PC-9 (cell line): ENCODE measurements at regions not wholly inside any gene's neighbourhood (a gene's known extent, or its start where the extent isn't known, plus 50 kb on each side); places are given as distances from the start of the nearest gene placed in this dataset.

ENCODE experiments used
- BruUV-seq: library from RNA; stranded (reverse); fragments of 400-500 nt; replicated peaks from 2 replicates; lab custom pipeline; 2021; lab: Mats Ljungman, UMichigan
- CTCF ChIA-PET: fragments of 300-600 bp; sonication (Branson Sonifier 250); formaldehyde crosslinking; loops from one replicate; lab custom pipeline; 2022; ENCODE audit warnings: antibody characterized with exemption; lab: Charles Lee
- POLR2A ChIA-PET: fragments of 300-600 bp; sonication (Branson Sonifier 250); formaldehyde crosslinking; loops from one replicate; lab custom pipeline; 2022; ENCODE audit warnings: antibody characterized with exemption; ENCODE audit not compliant: unreplicated experiment; lab: Charles Lee
- DNase-seq, 2 experiments: peaks; one replicate each; pipeline versions ENCODE4 v3.0.0 to v3.0.0-alpha.2; 2015 to 2022; ENCODE audit warnings: mixed read lengths in 1 of 2
- H2AFZ ChIP-seq: fragments of 200-600 bp; sonication (generic); 2 replicates; pipeline ENCODE4 v1.8.1; 2017; ENCODE audit warnings: antibody characterized with exemption
- H3F3A ChIP-seq: fragments of 200-600 bp; sonication (generic); 2 replicates; pipeline ENCODE4 v1.8.1; 2017; ENCODE audit warnings: antibody characterized with exemption, mild to moderate bottlenecking, low read depth; ENCODE audit not compliant: insufficient read depth
- H3K27ac ChIP-seq: fragments of 200-600 bp; sonication (generic); 2 replicates; pipeline ENCODE4 v1.6.1; 2016; ENCODE audit warnings: mixed run types
- H3K27me3 ChIP-seq: fragments of 200-600 bp; sonication (generic); 2 replicates; pipeline ENCODE4 v1.6.1; 2016; ENCODE audit warnings: low read depth, mixed run types; ENCODE audit not compliant: insufficient read depth
- H3K36me3 ChIP-seq: fragments of 200-600 bp; sonication (generic); 2 replicates; pipeline ENCODE4 v1.6.1; 2016; ENCODE audit warnings: low read depth, mixed run types
- H3K4me1 ChIP-seq: fragments of 200-600 bp; sonication (generic); replicated peaks from 2 replicates; pipeline ENCODE4 v1.6.1; 2016; ENCODE audit warnings: mixed run types; ENCODE audit not compliant: insufficient read depth
- H3K4me2 ChIP-seq: fragments of 200-600 bp; sonication (generic); 2 replicates; pipeline ENCODE4 v1.6.1; 2017; ENCODE audit warnings: mixed run types
- H3K4me3 ChIP-seq: fragments of 200-600 bp; sonication (generic); 2 replicates; pipeline ENCODE4 v1.6.1; 2016; ENCODE audit warnings: mixed run types
- H3K79me2 ChIP-seq: fragments of 200-600 bp; sonication (generic); 2 replicates; pipeline ENCODE4 v1.6.1; 2017; ENCODE audit warnings: low read depth, mixed run types
- H3K9me2 ChIP-seq: fragments of 200-600 bp; sonication (generic); 2 replicates; pipeline ENCODE4 v1.8.1; 2017; ENCODE audit warnings: mild to moderate bottlenecking; ENCODE audit not compliant: insufficient read depth
- H3K9me3 ChIP-seq: fragments of 200-600 bp; sonication (generic); 2 replicates; pipeline ENCODE4 v1.8.1; 2016; ENCODE audit warnings: low read depth; ENCODE audit not compliant: insufficient read depth
- H4K20me1 ChIP-seq: fragments of 200-600 bp; sonication (generic); 2 replicates; pipeline ENCODE4 v1.8.1; 2017; ENCODE audit not compliant: insufficient read depth
- EZH2 ChIP-seq: fragments of 200-600 bp; sonication (generic); IDR thresholded peaks from 2 replicates; pipeline ENCODE4 v1.8.0; 2017; ENCODE audit warnings: antibody characterized with exemption, low read depth
- intact Hi-C: fragments of 100-400 bp; cut with micrococcal nuclease; formaldehyde crosslinking; loops from one replicate; pipeline ENCODE4 v1.10.0; 2022; ENCODE audit not compliant: unreplicated experiment
- TF ChIP-seq, protein P1 (sequence below): fragments of 200-600 bp; sonication (generic); conservative IDR thresholded peaks from 2 replicates; pipeline ENCODE4 v1.6.1; 2017; ENCODE audit warnings: mixed run types, antibody characterized with exemption, mild to moderate bottlenecking, moderate library complexity

- Histone ChIP-seq H3K4me2 (no peak overlapping the region), H3K27me3 (0 out of 2 replicates have a peak, but pooled peaks cover 2% of the 10 kb centered on the region), H3K27ac (no peak overlapping the region), H2AFZ (no peak overlapping the region), H3K9me3 (no peaks in the 10 kb centered on the region), H3K36me3 (no peaks in the 10 kb centered on the region), H3K4me1 (no peaks in the 10 kb centered on the region), H4K20me1 (no peaks in the 10 kb centered on the region), H3K4me3 (no peak overlapping the region), H3K79me2 (no peaks in the 10 kb centered on the region), H3F3A (no peaks in the 10 kb centered on the region), H3K9me2 (no peaks in the 10 kb centered on the region)
- TF ChIP-seq, protein P1, sequence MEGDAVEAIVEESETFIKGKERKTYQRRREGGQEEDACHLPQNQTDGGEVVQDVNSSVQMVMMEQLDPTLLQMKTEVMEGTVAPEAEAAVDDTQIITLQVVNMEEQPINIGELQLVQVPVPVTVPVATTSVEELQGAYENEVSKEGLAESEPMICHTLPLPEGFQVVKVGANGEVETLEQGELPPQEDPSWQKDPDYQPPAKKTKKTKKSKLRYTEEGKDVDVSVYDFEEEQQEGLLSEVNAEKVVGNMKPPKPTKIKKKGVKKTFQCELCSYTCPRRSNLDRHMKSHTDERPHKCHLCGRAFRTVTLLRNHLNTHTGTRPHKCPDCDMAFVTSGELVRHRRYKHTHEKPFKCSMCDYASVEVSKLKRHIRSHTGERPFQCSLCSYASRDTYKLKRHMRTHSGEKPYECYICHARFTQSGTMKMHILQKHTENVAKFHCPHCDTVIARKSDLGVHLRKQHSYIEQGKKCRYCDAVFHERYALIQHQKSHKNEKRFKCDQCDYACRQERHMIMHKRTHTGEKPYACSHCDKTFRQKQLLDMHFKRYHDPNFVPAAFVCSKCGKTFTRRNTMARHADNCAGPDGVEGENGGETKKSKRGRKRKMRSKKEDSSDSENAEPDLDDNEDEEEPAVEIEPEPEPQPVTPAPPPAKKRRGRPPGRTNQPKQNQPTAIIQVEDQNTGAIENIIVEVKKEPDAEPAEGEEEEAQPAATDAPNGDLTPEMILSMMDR = no peak
- TF ChIP-seq EZH2 = no peak
- DNase-seq = no peak
- ChIA-PET POLR2A (no interaction called here), CTCF (no interaction called here)
- BruUV-seq = no TSS peak
- intact Hi-C loops = no loop called here
Measured at GRCh38 chr15:48064421-48064820, 56.4 kb upstream of the SLC24A5 start.

DNA sequence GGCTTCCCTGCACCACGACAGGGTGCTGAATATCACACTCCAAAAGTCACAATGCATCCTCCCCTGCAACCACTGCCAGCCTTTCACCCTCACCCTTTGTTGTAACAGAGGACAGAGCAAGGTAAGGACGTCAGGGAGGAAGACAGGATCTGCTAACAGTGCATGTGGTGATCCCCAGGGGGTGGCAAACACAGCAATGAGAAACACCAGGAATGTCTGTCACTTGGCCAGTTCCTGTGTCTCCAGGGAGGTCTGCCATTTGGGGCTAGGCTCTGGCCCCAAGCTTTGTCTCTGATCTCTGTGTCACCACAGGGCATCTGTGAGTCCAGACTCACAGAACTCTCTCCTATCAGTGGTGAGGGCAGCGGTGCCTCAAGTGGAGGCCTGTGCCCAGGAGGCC lies 54.3 kb upstream of the SLC24A5 start:
- TF ChIP-seq, protein P1 = no peak
- no peak for TF ChIP-seq EZH2
- Histone ChIP-seq H4K20me1 (no peaks in the 10 kb centered on the region), H3K4me3 (no peak overlapping the region), H3F3A (no peaks in the 10 kb centered on the region), H3K79me2 (no peaks in the 10 kb centered on the region), H3K9me3 (no peaks in the 10 kb centered on the region), H3K9me2 (no peaks in the 10 kb centered on the region), H3K4me2 (no peak overlapping the region), H2AFZ (no peak overlapping the region), H3K27me3 (0 out of 2 replicates have a peak, but pooled peaks cover 4% of the 10 kb centered on the region), H3K36me3 (no peaks in the 10 kb centered on the region), H3K4me1 (no peaks in the 10 kb centered on the region), H3K27ac (no peak overlapping the region)
- CTCF ChIA-PET = no interaction called here
- DNase-seq = no peak
- POLR2A ChIA-PET = no interaction called here
- no TSS peak for BruUV-seq
- intact Hi-C loops = no loop called here
